ENCODE measurements at regions not wholly inside any gene's neighbourhood (a gene's known extent, or its start where the extent isn't known, plus 50 kb on each side); places are given as distances from the start of the nearest gene placed in this dataset.

DNA sequence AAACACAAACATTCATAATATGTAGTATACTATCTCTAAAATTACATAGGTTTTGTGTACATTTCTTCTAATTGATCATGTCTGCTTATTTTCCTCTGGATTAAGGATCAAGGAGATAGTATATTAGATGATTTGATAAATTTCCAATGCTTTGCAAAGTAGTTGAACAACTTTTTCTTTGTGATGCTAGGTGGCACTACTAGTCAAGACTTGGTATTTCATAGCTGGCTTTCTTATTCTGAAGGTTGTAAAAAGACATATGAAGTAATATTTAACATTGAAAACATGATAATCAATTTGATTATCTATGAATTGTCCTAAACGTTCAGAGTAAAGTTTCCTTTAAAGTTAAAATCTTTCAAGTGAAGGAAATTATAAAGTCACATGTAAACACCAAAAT, 106.1 kb upstream of the FGF10 start:
- TF ChIP-seq SUZ12 (IDR thresholded peaks at IDR 0.05; ENCODE audit: extremely low read depth, insufficient read depth, insufficient read length) (no peak), ZNF274 (IDR thresholded peaks at IDR 0.05; ENCODE audit: low read depth, low read length) (no peak)
